GM18951 (cell line): ENCODE measurements at regions not wholly inside any gene's neighbourhood (a gene's known extent, or its start where the extent isn't known, plus 50 kb on each side); places are given as distances from the start of the nearest gene placed in this dataset.

Experiments used
- POLR2A ChIP-seq: IDR thresholded peaks from 4 replicates; pipeline ENCODE4 v1.6.1; 2011; ENCODE audit warnings: mild to moderate bottlenecking; ENCODE audit not compliant: insufficient read length, insufficient read depth; ENCODE audit errors: extremely low read depth
- in situ Hi-C: fragments of 300-500 bp; cut with MboI; formaldehyde crosslinking; loops from one replicate; pipeline ENCODE4 v1.12.0; 2022; ENCODE audit warnings: low sequenced_read_pairs, mixed read lengths, inconsistent platforms; ENCODE audit not compliant: unreplicated experiment

DNA sequence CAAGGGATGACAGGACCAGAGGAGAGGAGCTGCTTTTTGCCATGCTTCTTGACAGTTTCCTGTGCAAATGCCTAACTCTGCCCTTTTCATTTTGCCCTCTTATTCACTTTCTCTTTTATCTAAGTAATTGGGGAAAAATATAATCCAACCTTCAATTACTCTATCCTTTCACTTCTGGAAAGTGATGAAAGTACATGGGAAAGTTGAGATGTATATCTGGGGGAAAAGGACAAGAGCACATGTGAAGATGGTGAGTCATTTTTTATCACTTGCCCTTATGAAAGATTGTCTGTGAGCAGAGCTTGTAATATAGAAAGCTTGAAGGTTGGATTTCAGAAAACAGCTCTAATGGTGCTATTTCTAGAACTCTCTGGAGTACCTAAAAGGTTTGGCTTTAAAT is 1070.7 kb downstream of the CNTNAP5 start:
- in situ Hi-C loops: no loop called here
- TF ChIP-seq POLR2A: no peak

DNA sequence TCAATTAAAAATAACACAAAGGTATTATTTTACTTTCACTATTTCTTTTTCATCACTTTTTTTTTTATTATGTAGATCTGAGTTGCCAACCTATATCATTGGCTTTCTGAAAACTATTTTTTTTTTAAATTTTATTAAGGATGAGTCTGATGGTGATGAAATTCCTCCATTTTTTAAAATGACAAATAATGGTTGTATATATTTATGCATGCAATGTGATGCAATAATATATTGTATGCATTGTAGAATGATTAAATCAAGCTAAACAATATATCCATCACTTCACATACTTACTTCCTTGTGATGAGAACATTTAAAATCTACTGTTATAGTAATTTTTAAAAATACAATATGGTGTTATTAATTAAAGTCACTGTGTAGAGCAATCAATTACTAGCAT is 1081.6 kb downstream of the CNTNAP5 start:
- TF ChIP-seq POLR2A: no peak
- in situ Hi-C loops: no loop called here

DNA sequence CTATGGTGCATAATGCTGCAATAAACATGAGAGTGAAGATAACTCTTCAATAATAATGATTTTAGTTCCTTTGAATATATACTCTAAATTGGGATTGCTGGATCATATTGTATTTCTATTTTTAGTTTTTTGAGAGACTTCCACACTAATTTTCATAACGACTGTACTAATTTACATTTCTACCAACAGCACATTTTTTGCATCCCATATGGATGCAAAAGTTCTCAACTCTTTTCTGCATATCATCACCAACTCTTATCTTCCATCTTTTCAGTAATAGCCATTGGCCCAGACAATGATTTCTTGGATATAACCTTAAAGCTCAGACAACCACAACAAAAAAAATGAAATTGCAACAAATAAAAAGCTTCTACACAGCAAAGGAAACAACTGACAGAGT is 1082.4 kb downstream of the CNTNAP5 start:
- in situ Hi-C loops: no loop called here
- no peak for TF ChIP-seq POLR2A

GRCh38 chr2:125108251-125108650 is 1083.2 kb downstream of the CNTNAP5 start:
- no peak for TF ChIP-seq POLR2A
- in situ Hi-C loops: no loop called here

- no peak for TF ChIP-seq POLR2A
- in situ Hi-C loops: no loop called here
Observed at GRCh38 chr2:125125902-125126301, 1100.8 kb downstream of the CNTNAP5 start.

DNA sequence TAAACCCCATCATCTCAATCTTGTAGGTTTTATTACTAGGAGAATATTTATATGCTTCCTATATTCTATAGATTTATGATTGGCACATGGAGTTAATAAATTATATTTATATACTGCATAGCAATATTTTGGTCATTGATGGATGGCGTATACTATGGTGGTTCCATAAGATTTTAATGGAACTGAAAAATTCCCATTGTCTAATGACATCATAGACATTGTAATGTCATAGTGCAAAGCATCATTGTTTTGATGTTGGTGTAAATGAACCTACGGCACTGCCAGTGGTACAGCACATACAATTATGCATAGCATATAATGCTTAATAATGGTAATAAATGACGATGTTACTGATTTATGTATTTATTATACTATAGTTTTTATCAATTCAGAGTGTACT is 1135.9 kb downstream of the CNTNAP5 start:
- in situ Hi-C loops: no loop called here
- no peak for TF ChIP-seq POLR2A

DNA sequence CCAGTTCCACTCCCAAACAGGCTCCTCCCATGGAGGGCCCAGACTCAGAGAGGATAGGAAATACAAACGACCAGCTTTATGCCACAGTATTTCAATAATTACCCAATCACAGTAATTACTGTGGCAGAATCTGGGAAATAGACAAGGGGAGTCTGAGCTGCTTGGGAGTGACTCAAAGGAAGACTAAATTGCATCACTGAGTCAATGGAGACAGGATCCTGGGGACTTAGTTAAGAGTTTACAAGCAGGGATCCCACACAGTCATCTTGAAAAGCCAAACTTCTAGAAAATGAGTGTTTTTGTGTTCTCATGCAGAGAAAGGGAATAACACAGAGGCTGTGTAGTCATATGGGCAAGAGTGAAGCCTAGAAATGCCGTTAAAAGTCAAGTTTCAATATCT is 1142.1 kb downstream of the CNTNAP5 start:
- no peak for TF ChIP-seq POLR2A
- in situ Hi-C loops: no loop called here

DNA sequence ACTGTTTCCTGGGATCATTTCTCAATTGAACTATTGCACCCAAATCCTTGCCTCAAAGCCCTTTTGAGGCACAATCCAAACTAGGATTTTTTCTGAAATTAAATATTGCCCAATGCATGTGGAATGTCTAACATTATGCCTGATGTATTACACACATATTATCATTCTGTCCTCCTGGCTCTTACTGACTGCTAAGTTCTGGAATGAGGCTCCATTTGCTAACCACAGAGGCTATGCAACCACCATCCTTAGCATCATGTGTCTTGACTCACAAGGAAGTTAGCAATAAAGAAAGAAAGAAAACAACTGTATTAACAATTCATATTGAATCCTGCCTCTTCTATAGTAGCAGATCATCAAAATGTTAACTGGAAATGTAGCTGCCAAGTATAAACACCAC is 1142.7 kb downstream of the CNTNAP5 start:
- in situ Hi-C loops: no loop called here
- TF ChIP-seq POLR2A: no peak

DNA sequence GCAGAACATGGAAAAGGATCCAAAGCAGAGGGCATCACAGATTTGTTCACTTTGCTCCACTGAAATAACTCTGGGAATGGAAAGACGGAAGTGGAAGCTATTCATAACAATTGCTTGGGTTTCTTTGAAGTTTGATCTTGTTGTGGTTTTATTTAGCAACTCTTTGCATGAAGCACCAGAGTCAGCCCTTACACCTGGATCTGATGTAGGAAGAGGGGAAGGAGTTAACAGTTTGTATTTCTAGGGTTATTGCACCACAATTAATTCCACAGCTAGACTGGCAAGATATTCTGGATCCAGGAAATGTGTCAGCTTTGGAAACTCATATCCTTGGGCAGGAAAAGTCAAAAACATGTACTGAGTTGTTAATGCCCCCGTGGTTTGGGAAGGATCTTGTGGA is 1143.4 kb downstream of the CNTNAP5 start:
- in situ Hi-C loops: no loop called here
- no peak for TF ChIP-seq POLR2A

GRCh38 chr2:125169022-125169763 is 1144.1 kb downstream of the CNTNAP5 start:
- TF ChIP-seq POLR2A: no peak
- in situ Hi-C loops: no loop called here

GRCh38 chr2:125169764-125170146 is 1144.7 kb downstream of the CNTNAP5 start:
- in situ Hi-C loops: no loop called here
- no peak for TF ChIP-seq POLR2A

DNA sequence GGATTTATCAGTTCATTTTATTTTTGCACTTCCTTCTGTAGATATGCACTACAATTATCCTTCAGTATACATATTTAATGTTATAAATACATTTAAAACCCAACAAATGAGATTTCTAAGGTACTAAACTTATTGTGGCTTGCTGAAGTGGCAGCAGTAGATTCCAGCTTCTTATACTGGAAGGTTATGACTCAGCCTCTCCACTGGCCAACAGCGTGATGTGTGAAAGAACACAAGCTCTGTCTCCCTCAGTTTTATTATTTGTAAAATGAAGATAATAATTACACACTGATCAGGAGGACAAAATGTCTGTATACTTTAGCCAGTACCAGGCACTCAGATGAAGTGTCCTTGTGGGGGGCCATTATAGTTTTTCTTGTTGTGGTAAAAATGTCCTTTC is 1147.1 kb downstream of the CNTNAP5 start:
- in situ Hi-C loops: no loop called here
- TF ChIP-seq POLR2A: no peak

DNA sequence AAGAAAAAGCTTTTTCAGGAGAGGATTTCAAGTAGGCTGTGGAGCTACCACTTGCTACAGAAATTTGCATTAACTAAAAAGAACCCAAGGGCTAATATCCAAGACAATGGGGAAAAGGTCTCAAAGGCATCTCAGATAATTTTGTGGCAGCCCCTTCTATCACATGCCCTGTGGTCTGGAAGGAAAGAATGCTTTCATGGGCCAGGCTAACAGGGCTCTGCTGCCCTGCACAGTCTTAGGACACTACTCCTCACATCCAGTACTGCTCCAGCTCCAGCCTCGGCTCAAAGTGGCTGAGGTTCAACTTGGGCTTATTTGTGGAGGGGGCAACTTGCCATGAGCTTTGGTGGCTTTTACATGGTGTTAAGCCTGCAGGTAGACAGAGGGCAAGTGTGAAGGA is 1150.3 kb downstream of the CNTNAP5 start:
- TF ChIP-seq POLR2A: no peak
- in situ Hi-C loops: no loop called here

GRCh38 chr2:125185691-125186270 is 1160.7 kb downstream of the CNTNAP5 start:
- in situ Hi-C loops: no loop called here

More at GRCh38 chr2:125185691-125186270, 1160.7 kb downstream of the CNTNAP5 start:
- no peak for TF ChIP-seq POLR2A
